Stimulated activated CD4-positive, alpha-beta T cell treated with anti-CD3 and anti-CD28 coated beads, TNF-alpha, amount 100 ng/mL, for 48 hours (primary cell): ENCODE measurements at regions not wholly inside any gene's neighbourhood (a gene's known extent, or its start where the extent isn't known, plus 50 kb on each side); places are given as distances from the start of the nearest gene placed in this dataset.
"Not testable (repeated sequence)": the region's sequence is repeated elsewhere in the genome, so short reads cannot be mapped to it uniquely, and the experiment has no call there.

ENCODE experiments used
- DNase-seq, 3 donors: peaks; one replicate each; pipeline ENCODE4 v3.0.0-alpha.2; 2020; ENCODE audit warnings: low read depth in 3 of 3

GRCh38 chr11:42762348-42762747 lies 549.4 kb upstream of the API5 start:
- DNase-seq: no peak

GRCh38 chr11:42764936-42765335 lies 546.9 kb upstream of the API5 start:
- DNase-seq: no peak

- DNase-seq: no peak
These were observed 543.2 kb upstream of the API5 start for GRCh38 chr11:42768576-42768975.

DNA sequence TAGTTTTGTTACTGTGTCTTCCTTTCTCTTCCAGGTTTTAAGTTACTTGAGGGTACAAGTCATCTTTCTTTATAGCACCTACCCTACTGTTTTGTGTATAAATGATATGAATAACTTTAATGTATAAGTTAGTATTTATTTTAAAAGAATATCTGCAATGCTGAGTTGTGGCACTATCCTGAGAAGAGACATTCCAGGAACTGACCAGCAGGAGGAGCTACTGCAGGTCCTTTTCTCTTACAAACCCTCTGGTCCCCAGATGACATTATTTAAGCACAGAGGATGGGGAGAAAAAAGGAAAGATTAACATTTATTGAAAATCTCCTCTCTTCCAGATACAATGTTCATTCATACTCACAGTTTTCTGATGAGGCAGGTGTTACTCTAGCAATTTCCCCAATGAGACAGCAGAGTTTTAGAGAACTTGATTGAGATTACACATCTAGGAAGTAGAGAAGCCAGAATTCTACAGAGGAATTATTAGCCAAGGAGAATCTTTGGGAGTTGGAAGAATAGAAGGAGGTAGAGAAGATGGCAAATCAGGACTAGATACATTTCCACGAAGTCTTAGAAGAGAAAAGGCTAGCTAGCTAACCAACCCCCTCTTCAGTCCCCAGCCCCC lies 541.2 kb upstream of the API5 start:
- no peak for DNase-seq

DNA sequence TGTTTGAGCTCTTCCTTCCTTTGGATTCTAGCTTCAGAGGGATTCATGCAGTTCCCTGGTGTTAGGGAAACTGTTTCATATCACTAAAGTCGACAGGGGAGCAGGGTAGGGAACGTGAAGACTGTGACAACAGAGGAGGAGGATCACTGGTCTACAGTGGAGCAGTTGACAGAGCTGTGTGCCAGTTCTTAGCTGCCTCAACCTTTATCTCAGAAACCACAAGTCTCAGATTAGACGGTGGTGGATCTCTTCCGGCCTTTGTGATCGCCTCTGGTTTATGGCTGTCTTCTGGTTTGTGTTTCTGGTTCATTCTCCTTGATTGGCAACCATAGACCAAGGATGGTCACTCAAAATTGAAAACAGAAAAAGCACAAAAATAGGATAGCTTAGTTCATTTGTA lies 538.9 kb upstream of the API5 start:
- DNase-seq: no peak

GRCh38 chr11:42773729-42774128 lies 538.1 kb upstream of the API5 start:
- DNase-seq: no peak

GRCh38 chr11:42774567-42774966 lies 537.2 kb upstream of the API5 start:
- no peak for DNase-seq

GRCh38 chr11:42777776-42778175 lies 534.0 kb upstream of the API5 start:
- no peak for DNase-seq

DNA sequence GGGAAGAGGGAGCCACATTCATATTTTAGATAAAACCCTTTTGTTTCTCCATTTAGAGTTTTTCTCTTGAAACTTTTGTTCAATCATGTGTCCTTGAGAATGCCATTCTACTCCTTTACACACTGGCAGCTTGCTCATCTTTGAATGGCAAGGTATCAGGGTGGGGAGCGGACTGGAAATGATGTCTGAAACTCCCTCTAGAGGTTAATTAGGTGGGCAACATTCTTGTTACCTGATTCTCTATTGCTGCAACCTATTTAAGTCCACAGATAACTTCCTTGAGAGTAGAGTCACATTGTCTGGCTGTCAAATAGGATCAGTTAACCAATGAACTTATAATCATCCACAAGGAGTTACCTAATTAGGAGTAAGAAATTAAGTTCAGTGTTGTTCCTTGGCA lies 533.6 kb upstream of the API5 start:
- no peak for DNase-seq

- DNase-seq: no peak
These were observed 532.2 kb upstream of the API5 start for GRCh38 chr11:42779555-42779954.

DNA sequence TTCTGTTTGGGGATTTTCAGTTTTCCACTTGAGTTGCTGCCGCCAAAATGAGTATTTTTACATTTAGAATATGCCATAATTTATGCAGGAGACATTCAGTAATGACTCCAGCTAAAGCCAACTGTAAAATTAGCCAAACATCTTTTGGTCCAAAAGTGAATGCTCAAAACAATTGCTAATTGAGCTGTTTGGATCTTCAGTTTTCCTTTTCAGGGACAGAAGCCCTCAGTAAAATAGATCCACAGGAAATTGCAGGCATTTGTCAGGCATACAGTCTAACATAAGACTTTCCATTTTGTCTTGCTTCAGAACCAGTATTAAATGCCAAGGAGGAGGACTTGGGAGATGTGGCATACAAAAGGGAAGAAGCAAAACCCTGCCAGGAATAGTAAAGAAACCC lies 524.8 kb upstream of the API5 start:
- no peak for DNase-seq

DNA sequence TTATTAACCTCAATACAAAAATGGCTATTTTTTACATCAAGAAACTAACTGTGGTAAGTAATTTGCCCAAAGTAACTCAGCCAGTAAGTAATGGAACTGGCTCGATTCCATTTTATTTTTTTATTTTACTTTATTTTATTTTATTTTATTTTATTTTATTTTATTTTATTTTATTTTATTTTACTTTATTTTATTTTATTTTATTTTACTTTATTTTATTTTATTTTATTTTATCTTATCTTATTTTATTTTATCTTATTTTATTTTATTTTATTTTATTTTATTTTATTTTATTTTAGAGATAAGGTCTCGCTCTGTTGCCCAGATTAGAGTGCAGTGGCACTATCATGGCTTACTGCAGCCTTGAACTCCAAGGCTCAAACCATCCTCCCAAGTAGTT lies 516.3 kb upstream of the API5 start:
- not testable (repeated sequence) for DNase-seq

DNA sequence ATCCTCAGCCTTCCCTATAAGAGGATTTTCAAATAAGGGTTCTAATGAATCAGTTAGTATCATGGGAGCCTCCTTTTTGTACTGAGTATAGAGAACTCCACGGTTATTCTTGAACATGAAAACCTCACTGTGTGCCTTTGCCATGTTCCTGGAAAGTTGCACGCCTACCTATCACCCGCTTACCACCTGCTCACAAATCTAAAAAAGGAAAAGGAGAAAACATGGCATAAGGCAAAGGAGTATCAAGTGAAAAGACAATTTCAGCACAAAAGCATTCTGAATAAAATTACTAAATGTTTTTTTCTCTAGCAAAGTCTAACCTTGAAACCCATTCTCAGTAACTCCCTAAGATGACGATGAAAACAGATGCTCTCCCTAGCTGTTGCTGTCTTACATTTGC lies 511.8 kb upstream of the API5 start:
- DNase-seq: no peak

GRCh38 chr11:42802201-42802899 lies 509.4 kb upstream of the API5 start:
- no peak for DNase-seq

GRCh38 chr11:42806191-42806590 lies 505.6 kb upstream of the API5 start:
- no peak for DNase-seq

DNA sequence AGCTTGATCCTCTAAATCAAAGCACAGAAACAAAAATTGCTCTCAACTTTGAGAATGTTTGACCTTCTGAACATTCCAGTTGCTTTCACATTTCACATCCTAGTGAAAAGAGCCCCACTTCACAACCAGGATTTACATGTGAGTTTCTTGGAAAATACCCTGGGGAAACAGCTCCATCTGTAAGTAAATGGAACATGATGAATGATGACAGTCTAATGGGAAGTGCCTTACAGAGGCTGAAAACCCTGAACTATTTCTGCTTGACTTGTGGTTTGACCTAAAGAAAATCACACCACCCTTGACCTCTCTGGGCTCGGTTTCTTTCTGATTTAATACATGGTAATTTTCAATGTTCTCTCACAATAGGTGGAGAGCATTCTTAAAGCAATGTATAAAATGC lies 499.4 kb upstream of the API5 start:
- no peak for DNase-seq

GRCh38 chr11:42812960-42813359 lies 498.8 kb upstream of the API5 start:
- DNase-seq: no peak

DNA sequence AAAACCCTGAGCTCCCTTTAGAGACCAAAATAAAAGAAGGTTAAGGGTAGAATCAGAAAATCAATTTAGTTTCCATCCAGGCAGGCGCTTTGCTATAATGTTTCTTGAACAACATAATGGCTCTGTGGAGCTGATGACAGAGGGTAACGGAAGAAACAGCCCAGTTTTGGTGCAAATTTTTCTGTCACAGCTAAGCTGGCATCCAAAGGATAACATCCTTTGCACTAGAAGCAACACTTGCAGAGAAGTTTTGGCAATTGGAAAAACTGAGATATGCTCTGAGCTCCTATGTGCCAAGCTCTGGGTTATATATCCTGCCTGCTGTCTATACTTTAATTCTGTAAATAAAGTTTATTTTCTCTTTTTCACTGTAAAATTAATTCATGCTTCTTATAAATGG lies 495.3 kb upstream of the API5 start:
- DNase-seq: no peak

DNA sequence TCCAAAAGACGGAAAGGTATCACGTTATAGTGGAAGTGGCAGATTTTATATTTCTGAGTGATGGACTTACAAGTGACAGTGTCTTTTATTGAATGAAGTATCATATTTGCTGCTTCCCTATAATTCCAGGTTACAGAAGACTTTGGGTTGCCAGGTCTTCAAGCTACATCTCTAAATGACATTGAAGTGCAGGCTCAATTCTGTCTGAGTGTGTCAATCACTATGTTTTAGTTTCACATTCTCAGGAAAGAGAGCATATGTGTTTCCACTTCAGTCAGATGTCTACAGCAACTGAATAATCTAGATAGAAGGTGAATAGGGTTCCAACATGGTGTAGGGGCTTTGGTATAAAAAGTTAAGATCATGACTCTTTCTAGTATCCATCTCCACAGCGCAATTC lies 492.7 kb upstream of the API5 start:
- DNase-seq: no peak

- not testable (repeated sequence) for DNase-seq
These were observed 489.6 kb upstream of the API5 start for GRCh38 chr11:42822188-42822587.

GRCh38 chr11:42823546-42823945 lies 488.2 kb upstream of the API5 start:
- no peak for DNase-seq

DNA sequence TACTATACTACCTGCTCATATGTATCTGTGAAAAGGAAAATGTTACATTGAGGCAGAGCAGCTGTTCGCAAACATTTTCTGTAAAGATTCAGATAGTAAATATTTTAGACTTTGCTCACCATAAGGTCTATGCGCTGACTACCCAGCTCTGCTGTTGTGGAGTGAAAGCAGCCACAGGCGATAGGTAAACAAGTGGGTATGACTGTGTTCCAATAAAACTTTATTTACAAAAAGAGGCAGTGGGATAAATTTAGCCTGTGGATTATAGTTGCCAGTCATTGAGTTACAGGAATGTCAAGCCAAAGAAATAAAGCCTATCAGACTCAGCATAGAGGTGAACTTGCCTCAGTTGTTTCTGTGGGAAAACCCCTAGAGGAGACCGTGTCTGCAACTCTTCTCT lies 487.7 kb upstream of the API5 start:
- no peak for DNase-seq

- DNase-seq: no peak
These were observed 486.2 kb upstream of the API5 start for GRCh38 chr11:42825598-42825997.

DNA sequence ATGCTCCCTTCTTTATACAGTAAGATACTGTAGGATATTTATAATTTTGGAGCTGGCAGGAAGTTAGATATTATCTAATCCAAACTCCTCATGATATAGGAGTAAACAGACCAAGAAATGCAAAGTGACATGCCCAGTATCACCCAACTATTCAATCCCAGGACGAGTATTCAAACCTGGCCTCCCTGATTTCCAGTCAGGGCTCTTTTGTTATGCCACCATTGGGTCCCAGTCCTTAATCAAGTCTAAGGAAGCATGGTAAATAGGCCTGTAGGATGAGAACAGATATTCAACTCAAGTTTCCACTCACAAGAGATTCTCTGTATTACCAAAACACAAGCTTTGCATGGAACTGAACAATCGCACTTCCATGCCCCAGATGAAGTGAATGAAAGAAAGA lies 484.0 kb upstream of the API5 start:
- no peak for DNase-seq
